Femur (tissue), 1 donor: ENCODE measurements at regions not wholly inside any gene's neighbourhood (a gene's known extent, or its start where the extent isn't known, plus 50 kb on each side); places are given as distances from the start of the nearest gene placed in this dataset.
"Not testable (repeated sequence)": the region's sequence is repeated elsewhere in the genome, so short reads cannot be mapped to it uniquely, and the experiment has no call there.

ENCODE experiments used
- DNase-seq: peaks from one replicate; pipeline ENCODE4 v3.0.0-alpha.2; 2017

GRCh38 chr6:150684161-150684560 lies 84.5 kb downstream of the PLEKHG1 start:
- no peak for DNase-seq

GRCh38 chr6:150684714-150685459 lies 85.2 kb downstream of the PLEKHG1 start:
- no peak for DNase-seq

GRCh38 chr6:150685860-150686259 lies 86.2 kb downstream of the PLEKHG1 start:
- no peak for DNase-seq

- no peak for DNase-seq
These were observed 86.9 kb downstream of the PLEKHG1 start for GRCh38 chr6:150686566-150686965.

- peak; percentile 66 for DNase-seq
These were observed 87.8 kb downstream of the PLEKHG1 start for GRCh38 chr6:150687508-150687907.

- no peak for DNase-seq
These were observed 90.4 kb downstream of the PLEKHG1 start for GRCh38 chr6:150689900-150690590.

DNA sequence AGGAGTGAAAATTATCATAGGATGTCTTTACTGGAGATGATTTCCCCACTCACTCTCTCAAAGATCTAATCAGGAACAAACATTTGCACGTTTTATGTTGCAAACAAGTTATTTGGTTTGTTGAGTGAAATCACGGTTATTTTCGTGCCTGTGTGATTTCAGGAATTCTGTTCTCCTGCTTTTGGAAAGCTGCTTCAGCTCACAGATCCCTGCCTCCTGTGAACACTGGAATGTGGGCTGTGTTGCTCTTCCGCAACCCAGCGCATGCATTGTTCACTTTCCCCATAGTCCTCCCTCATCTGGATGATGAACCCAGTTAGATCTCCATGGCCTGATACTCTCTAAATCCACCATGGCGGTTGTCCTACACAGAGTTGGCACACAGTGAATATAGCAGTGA lies 91.0 kb downstream of the PLEKHG1 start:
- no peak for DNase-seq

DNA sequence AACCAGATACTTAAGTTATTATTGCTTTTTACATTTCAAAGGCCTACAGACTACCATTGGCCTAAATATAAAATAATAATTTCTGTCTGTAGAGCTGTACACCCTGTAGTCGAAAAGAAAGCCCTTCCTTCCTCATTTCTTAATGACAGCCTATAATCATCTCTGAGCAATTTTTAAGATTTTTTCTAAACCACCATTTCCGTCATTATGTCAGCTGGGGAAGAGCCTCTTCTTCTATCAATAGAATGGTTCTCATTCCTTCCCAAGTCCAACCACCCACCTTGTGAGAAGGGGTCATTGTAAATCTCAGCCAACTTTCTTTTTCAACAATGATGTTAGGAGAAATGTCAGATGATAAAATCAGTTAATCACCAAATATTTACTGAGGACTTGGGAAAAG lies 91.8 kb downstream of the PLEKHG1 start:
- no peak for DNase-seq

GRCh38 chr6:150692604-150693003 lies 92.9 kb downstream of the PLEKHG1 start:
- DNase-seq = no peak

GRCh38 chr6:150694889-150695288 lies 95.2 kb downstream of the PLEKHG1 start:
- DNase-seq = no peak

- DNase-seq = no peak
These were observed 96.0 kb downstream of the PLEKHG1 start for GRCh38 chr6:150695652-150696051.

- no peak for DNase-seq
These were observed 96.5 kb downstream of the PLEKHG1 start for GRCh38 chr6:150696190-150696589.

DNA sequence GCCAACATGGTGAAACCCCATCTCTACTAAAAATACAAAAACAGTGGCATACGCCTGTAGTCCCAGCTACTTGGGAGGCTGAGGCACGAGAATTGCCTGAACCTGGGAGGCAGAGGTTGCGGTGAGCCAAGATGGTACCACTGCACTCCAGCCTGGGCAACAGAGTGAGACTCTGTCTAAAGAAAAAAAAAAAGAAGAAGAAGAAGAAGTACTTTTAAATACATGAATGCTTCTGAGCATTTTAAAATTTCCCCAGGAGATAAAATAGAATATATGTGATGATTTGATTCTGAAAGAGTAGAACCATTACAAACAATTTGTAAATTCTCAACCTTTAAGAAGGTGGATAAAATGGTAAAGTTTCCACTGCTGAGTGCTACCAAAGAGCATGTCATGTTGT lies 97.2 kb downstream of the PLEKHG1 start:
- DNase-seq = not testable (repeated sequence)

DNA sequence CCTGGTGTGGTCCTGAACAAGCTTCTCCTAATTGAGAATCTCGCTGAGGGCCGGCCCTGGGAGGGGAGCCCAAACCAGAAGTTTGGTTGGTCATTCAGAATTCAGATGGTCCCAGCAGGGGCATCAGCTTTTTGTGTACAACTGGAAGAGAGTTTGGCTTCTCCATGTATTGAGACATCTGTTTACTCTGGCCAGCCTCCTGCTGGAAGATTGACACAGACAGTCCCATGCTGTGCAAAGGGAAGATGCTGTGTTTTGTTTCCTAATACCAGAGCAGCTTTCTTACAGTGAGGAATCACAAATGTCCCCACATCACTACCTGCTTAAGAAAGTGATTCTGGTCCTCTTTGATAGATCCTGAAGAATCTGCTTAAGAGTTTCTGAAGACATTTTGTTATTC lies 97.8 kb downstream of the PLEKHG1 start:
- DNase-seq = peak; percentile 74

- DNase-seq = no peak
These were observed 98.7 kb downstream of the PLEKHG1 start for GRCh38 chr6:150698391-150698790.

GRCh38 chr6:150702675-150703074 lies 103.0 kb downstream of the PLEKHG1 start:
- no peak for DNase-seq

GRCh38 chr6:150704447-150705192 lies 104.9 kb downstream of the PLEKHG1 start:
- no peak for DNase-seq

- no peak for DNase-seq
These were observed 105.7 kb downstream of the PLEKHG1 start for GRCh38 chr6:150705392-150705791.

DNA sequence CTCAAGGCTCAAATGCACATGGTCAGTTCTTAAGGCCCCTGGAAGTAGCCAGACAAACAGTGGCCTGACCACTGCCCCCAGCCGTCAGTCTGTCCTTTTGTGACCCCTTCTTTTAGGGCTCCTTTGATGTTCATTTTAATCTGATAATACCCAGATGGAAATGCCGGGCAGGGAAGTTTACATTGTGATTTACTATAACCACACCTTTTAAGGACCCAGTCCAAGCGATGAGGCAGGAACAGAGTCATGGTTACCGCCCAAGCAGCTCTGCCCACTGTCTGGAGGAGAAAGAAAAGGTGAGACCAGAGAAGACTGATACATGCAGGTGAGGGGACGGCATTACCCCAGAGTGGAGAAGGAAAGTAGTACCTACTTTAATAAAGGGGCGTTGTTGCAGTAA lies 110.6 kb downstream of the PLEKHG1 start:
- DNase-seq = no peak

GRCh38 chr6:150711061-150711460 lies 111.4 kb downstream of the PLEKHG1 start:
- DNase-seq = no peak

GRCh38 chr6:150711584-150712504 lies 112.2 kb downstream of the PLEKHG1 start:
- peak; percentile 41 for DNase-seq

DNA sequence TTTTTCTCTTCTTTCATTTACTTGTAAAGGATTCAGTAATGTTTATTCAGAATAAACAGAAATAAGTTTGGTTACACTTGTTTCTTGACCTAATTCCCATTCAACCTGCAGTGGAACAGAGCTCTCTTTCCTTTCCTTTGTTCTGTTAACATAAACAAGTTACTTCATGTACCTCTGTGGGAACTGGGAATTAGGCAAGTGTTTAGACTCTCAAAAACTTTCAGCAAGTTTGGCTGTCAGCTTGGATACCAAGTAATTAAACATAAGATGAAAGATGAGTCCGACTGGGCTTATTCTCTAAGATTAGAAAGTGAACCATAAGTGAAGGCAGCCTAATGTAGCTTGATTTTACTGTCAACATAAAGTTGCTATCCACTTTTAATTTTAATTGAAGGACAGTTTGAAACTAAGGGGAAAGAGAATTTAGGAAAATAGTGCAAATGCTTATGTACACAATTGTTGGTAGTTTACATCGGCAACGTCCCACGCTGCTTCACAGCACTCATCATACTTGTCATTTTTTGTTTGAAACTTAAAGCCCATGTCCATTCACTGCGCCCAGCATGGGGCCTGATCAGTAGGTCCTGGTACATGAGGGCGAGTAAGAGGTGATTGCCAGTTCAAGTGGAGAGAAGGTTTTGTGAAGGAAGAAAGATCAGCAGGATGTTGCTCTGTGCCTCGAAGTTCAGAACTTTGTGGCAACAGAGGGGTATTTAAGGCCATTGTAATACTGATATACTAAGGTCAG lies 113.0 kb downstream of the PLEKHG1 start:
- no peak for DNase-seq
